DOHH2 (cell line): ENCODE measurements at regions not wholly inside any gene's neighbourhood (a gene's known extent, or its start where the extent isn't known, plus 50 kb on each side); places are given as distances from the start of the nearest gene placed in this dataset.

Source experiments
- H3F3A ChIP-seq: fragments of 200-600 bp; sonication (generic), shearing (Covaris generic); 2 replicates; pipeline ENCODE4 v1.6.0; 2016; ENCODE audit warnings: antibody characterized with exemption, mild to moderate bottlenecking; ENCODE audit not compliant: control insufficient read depth, insufficient read depth
- H3K27ac ChIP-seq: fragments of 200-600 bp; sonication (generic); 2 replicates; pipeline ENCODE4 v1.5.1; 2014; ENCODE audit warnings: low read depth, mild to moderate bottlenecking, low read length, moderate library complexity
- H3K27me3 ChIP-seq: fragments of 200-600 bp; sonication (generic); 2 replicates; pipeline ENCODE4 v1.6.1; 2014; ENCODE audit warnings: mild to moderate bottlenecking, low read length, mixed read lengths; ENCODE audit not compliant: control insufficient read depth
- H3K36me3 ChIP-seq: fragments of 200-600 bp; sonication (generic); 2 replicates; pipeline ENCODE4 v1.6.1; 2014; ENCODE audit warnings: mild to moderate bottlenecking, low read length, moderate library complexity, mixed read lengths; ENCODE audit not compliant: control insufficient read depth
- H3K4me1 ChIP-seq: fragments of 200-600 bp; sonication (generic); 2 replicates; pipeline ENCODE4 v1.6.1; 2014; ENCODE audit warnings: mild to moderate bottlenecking, low read length, mixed read lengths; ENCODE audit not compliant: control insufficient read depth
- H3K4me2 ChIP-seq: fragments of 200-600 bp; sonication (generic); 2 replicates; pipeline ENCODE4 v1.6.0; 2014; ENCODE audit warnings: mild to moderate bottlenecking, low read length, moderate library complexity
- H3K4me3 ChIP-seq: fragments of 200-600 bp; sonication (generic); 2 replicates; pipeline ENCODE4 v1.5.1; 2014; ENCODE audit warnings: mild to moderate bottlenecking, low read length, mixed read lengths
- H3K79me2 ChIP-seq: fragments of 200-600 bp; sonication (generic); 2 replicates; pipeline ENCODE4 v1.6.1; 2014; ENCODE audit warnings: mild to moderate bottlenecking, low read length, mixed read lengths; ENCODE audit not compliant: control insufficient read depth
- H3K9me2 ChIP-seq: fragments of 200-600 bp; sonication (generic); replicated peaks from 2 replicates; pipeline ENCODE4 v1.6.1; 2014; ENCODE audit warnings: mild to moderate bottlenecking, low read length, mixed read lengths; ENCODE audit not compliant: control insufficient read depth
- H3K9me3 ChIP-seq: fragments of 200-600 bp; sonication (generic); 2 replicates; pipeline ENCODE4 v1.6.1; 2014; ENCODE audit warnings: antibody characterized with exemption, low read length, mixed read lengths; ENCODE audit not compliant: control insufficient read depth, insufficient read depth
- H4K20me1 ChIP-seq: fragments of 200-600 bp; sonication (generic); 2 replicates; pipeline ENCODE4 v1.6.0; 2014; ENCODE audit warnings: low read depth, mild to moderate bottlenecking, antibody characterized with exemption, low read length, moderate library complexity; ENCODE audit not compliant: control insufficient read depth, insufficient read depth
- CTCF ChIP-seq: fragments of 200-600 bp; sonication (generic); IDR thresholded peaks from one replicate; pipeline ENCODE4 v1.5.1; 2014; ENCODE audit warnings: antibody characterized with exemption, mild to moderate bottlenecking, low read depth, low read length; ENCODE audit not compliant: poor library complexity, severe bottlenecking
- EZH2phosphoT487 ChIP-seq: fragments of 200-600 bp; sonication (generic); IDR thresholded peaks from 2 replicates; pipeline ENCODE4 v1.6.1; 2017; ENCODE audit warnings: borderline replicate concordance, mild to moderate bottlenecking, antibody characterized with exemption, low read length, moderate library complexity, mixed read lengths

DNA sequence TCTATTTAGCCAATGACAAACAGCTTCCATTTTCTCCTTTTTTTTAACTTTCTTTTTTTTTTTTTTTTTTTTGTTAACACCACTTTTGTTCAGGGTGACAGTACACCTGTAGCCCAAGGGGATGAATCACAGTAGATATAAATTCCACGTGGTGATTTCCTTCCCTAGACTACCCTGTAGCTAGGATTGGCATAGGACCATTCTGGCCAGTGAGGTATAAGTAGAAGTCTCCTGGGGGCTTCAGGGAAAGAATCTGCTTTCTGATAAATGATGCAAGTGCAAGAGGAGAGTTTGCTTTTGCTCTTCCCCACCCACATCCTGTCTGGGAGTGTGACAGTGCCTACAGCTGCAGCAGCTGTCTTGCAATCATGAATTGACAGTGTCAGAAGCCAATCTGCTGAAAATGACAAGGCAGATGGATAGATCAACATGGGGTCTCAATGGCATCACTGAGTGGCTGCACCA, 63.2 kb upstream of the TOMM7 start:
- 0 out of 2 replicates have a peak, but pooled peaks cover 2% of the 10 kb centered on the region for H3F3A ChIP-seq
- H3K27me3 ChIP-seq: peaks cover 19% of the 10 kb centered on the region
- H3K36me3 ChIP-seq: no peaks in the 10 kb centered on the region
- H3K4me3 ChIP-seq: 0 out of 2 replicates have a peak overlapping the region, but pooled peaks have one; percentile 1
- peaks cover 17% of the 10 kb centered on the region for H3K4me1 ChIP-seq
- peak overlapping the region; percentile 2 for H3K4me2 ChIP-seq
- H3K27ac ChIP-seq: no peak overlapping the region
- H4K20me1 ChIP-seq: no peaks in the 10 kb centered on the region
- H3K9me3 ChIP-seq: no peaks in the 10 kb centered on the region
- no peaks in the 10 kb centered on the region for H3K79me2 ChIP-seq
- H3K9me2 ChIP-seq: no peaks in the 10 kb centered on the region
- TF ChIP-seq CTCF (no peak), EZH2phosphoT487 (no peak)

- Histone ChIP-seq H3K9me3 (no peaks in the 10 kb centered on the region), H3K4me3 (0 out of 2 replicates have a peak overlapping the region, but pooled peaks have one; percentile 1), H3K4me1 (peaks cover 17% of the 10 kb centered on the region), H3K36me3 (no peaks in the 10 kb centered on the region), H3F3A (0 out of 2 replicates have a peak, but pooled peaks cover 2% of the 10 kb centered on the region), H3K27me3 (peaks cover 17% of the 10 kb centered on the region; the same call in 1 of the 2 replicates), H4K20me1 (no peaks in the 10 kb centered on the region), H3K4me2 (peak overlapping the region; percentile 2; the same call in 1 of the 2 replicates), H3K79me2 (no peaks in the 10 kb centered on the region), H3K9me2 (no peaks in the 10 kb centered on the region), H3K27ac (no peak overlapping the region)
- TF ChIP-seq EZH2phosphoT487 (no peak), CTCF (no peak)
Measured at GRCh38 chr7:22884911-22885788, 62.5 kb upstream of the TOMM7 start.

GRCh38 chr7:22882106-22882505, 59.5 kb upstream of the TOMM7 start:
- no peak overlapping the region for H3K27ac ChIP-seq
- no peak overlapping the region for H3K4me3 ChIP-seq
- no peaks in the 10 kb centered on the region for H3K9me3 ChIP-seq
- TF ChIP-seq CTCF: no peak
- no peak for TF ChIP-seq EZH2phosphoT487
- no peaks in the 10 kb centered on the region for H4K20me1 ChIP-seq
- no peaks in the 10 kb centered on the region for H3K9me2 ChIP-seq
- peaks cover 14% of the 10 kb centered on the region; the same call in 1 of the 2 replicates for H3K27me3 ChIP-seq
- no peaks in the 10 kb centered on the region for H3K79me2 ChIP-seq
- H3K4me2 ChIP-seq: no peak overlapping the region
- peaks cover 17% of the 10 kb centered on the region for H3K4me1 ChIP-seq
- 0 out of 2 replicates have a peak, but pooled peaks cover 2% of the 10 kb centered on the region for H3F3A ChIP-seq
- no peaks in the 10 kb centered on the region for H3K36me3 ChIP-seq
